GM12891 (cell line): ENCODE measurements at regions not wholly inside any gene's neighbourhood (a gene's known extent, or its start where the extent isn't known, plus 50 kb on each side); places are given as distances from the start of the nearest gene placed in this dataset.

Experiments used
- PAX5 ChIP-seq: IDR thresholded peaks from 2 replicates; pipeline ENCODE4 v1.6.1; 2011; ENCODE audit warnings: low read length, moderate library complexity, mild to moderate bottlenecking; ENCODE audit not compliant: insufficient read depth, severe bottlenecking
- POLR2A ChIP-seq: IDR thresholded peaks from 2 replicates; pipeline ENCODE4 v1.6.1; 2011; ENCODE audit warnings: low read depth, low read length, control low read depth
- POLR2AphosphoS5 ChIP-seq: IDR thresholded peaks from 2 replicates; pipeline ENCODE4 v1.6.1; 2011; ENCODE audit warnings: low read depth, low read length, control low read depth
- POU2F2 ChIP-seq: IDR thresholded peaks from 2 replicates; pipeline ENCODE4 v1.6.1; 2011; ENCODE audit warnings: low read depth, mild to moderate bottlenecking, control low read depth, low read length, moderate library complexity
- SPI1 ChIP-seq: IDR thresholded peaks from 2 replicates; pipeline ENCODE4 v1.6.1; 2011; ENCODE audit warnings: low read depth, low read length, control low read depth
- TAF1 ChIP-seq: IDR thresholded peaks from 2 replicates; pipeline ENCODE4 v1.6.1; 2011; ENCODE audit warnings: low read depth, low read length, control low read depth

- TF ChIP-seq POLR2A, result no peak
- no peak for TF ChIP-seq POLR2AphosphoS5
- no peak for TF ChIP-seq TAF1
- no peak for TF ChIP-seq SPI1
- TF ChIP-seq POU2F2, result no peak
- TF ChIP-seq PAX5, result no peak
Measured at GRCh38 chr14:55892906-55893305, 225.3 kb upstream of the PELI2 start.
